K562 (cell line): ENCODE measurements at regions not wholly inside any gene's neighbourhood (a gene's known extent, or its start where the extent isn't known, plus 50 kb on each side); places are given as distances from the start of the nearest gene placed in this dataset.

Experiments used
- ATAC-seq: fragments of 200-7000 bp; cut with Tn5 transposase; 3 replicates; pipeline ENCODE4 v1.9.1; 2020; ENCODE audit warnings: moderate library complexity
- BruUV-seq: library from RNA; stranded (reverse); fragments of 400-500 nt; replicated peaks from 2 replicates; lab custom pipeline; 2021; lab: Mats Ljungman, UMichigan
- CTCF ChIA-PET: fragments of 300-600 bp; formaldehyde crosslinking; extraction: SDS; loops from one replicate; lab custom pipeline; 2021; ENCODE audit warnings: low intra/inter-chr PET ratio; lab: Yijun Ruan, JAX
- POLR2A ChIA-PET: fragments of 300-600, 350-650 bp; sonication (Branson Sonifier 250); formaldehyde crosslinking; extraction: SDS; loops from one replicate; lab custom pipeline; 2021; ENCODE audit warnings: antibody characterized with exemption, inconsistent platforms; lab: Yijun Ruan, JAX
- DNase-seq, 4 experiments: peaks; one replicate each; pipeline versions ENCODE4 v3.0.0 to v3.0.0-alpha.2; 2011 to 2018; ENCODE audit warnings: low spot score in 3 of 4, mixed read lengths in 3 of 4; ENCODE audit errors: extremely low read depth in 1 of 4
- FAIRE-seq: peaks from 2 replicates; lab custom pipeline; 2011; peaks lifted over from hg19 to GRCh38; lab: Jason Lieb, UNC
- H2AFZ ChIP-seq: 2 replicates; pipeline ENCODE4 v1.6.0; 2011; ENCODE audit warnings: low read depth, low read length, control low read depth, inconsistent platforms
- H3K27ac ChIP-seq: fragments of 200-600 bp; 3 replicates; pipeline ENCODE4 v1.8.0; 2011; ENCODE audit warnings: low read depth, mild to moderate bottlenecking, control low read depth, inconsistent platforms, low read length, moderate library complexity, mixed read lengths; ENCODE audit errors: extremely low read depth
- H3K27me3 ChIP-seq, 2 experiments: fragments of 300-600 bp in 1 of 2; 2 replicates in 1 of 2; 3 replicates in 1 of 2; pipeline versions ENCODE4 v1.6.0 to v1.8.0; 2011; ENCODE audit warnings: inconsistent platforms in 2 of 2, low read length in 2 of 2, mild to moderate bottlenecking in 1 of 2, mixed read lengths in 1 of 2, moderate library complexity in 1 of 2; ENCODE audit not compliant: control insufficient read depth in 2 of 2, insufficient read depth in 2 of 2
- H3K36me3 ChIP-seq: fragments of 300-600 bp; 3 replicates; pipeline ENCODE4 v1.8.0; 2011; ENCODE audit warnings: mild to moderate bottlenecking, low read length, inconsistent platforms; ENCODE audit not compliant: control insufficient read depth, insufficient read depth
- H3K4me1 ChIP-seq, 2 experiments: fragments of 200-600 bp in 1 of 2; replicated peaks in 1 of 2; 2 replicates in 1 of 2; 3 replicates in 1 of 2; pipeline versions ENCODE4 v1.5.1 to v1.8.0; 2011; ENCODE audit warnings: inconsistent platforms in 2 of 2, low read length in 2 of 2, mild to moderate bottlenecking in 1 of 2, mixed read lengths in 1 of 2, moderate library complexity in 1 of 2; ENCODE audit not compliant: control insufficient read depth in 2 of 2, insufficient read depth in 2 of 2
- H3K4me2 ChIP-seq: 2 replicates; pipeline ENCODE4 v1.6.1; 2011; ENCODE audit warnings: low read length, control low read depth, inconsistent platforms, mixed read lengths; ENCODE audit not compliant: insufficient read depth
- H3K4me3 ChIP-seq: fragments of 200-600 bp; sonication (generic), shearing (Covaris generic); 2 replicates; pipeline ENCODE4 v1.5.1; 2016; ENCODE audit warnings: control low read depth, inconsistent platforms
- H3K79me2 ChIP-seq: fragments of 200-600 bp; 3 replicates; pipeline ENCODE4 v1.8.0; 2011; ENCODE audit warnings: low read length, inconsistent platforms; ENCODE audit not compliant: control insufficient read depth, insufficient read depth
- H3K9ac ChIP-seq, 2 experiments: 2 replicates each; pipeline versions ENCODE4 v1.6.0 to v1.6.1; 2011; ENCODE audit warnings: low read depth in 2 of 2, low read length in 2 of 2, control low read depth in 1 of 2, inconsistent platforms in 1 of 2, mild to moderate bottlenecking in 1 of 2, mixed read lengths in 1 of 2; ENCODE audit not compliant: insufficient read depth in 1 of 2
- H3K9me1 ChIP-seq: one replicate; pipeline ENCODE4 v1.6.0; 2011; ENCODE audit warnings: inconsistent platforms, mild to moderate bottlenecking, low read length, moderate library complexity; ENCODE audit not compliant: control insufficient read depth, insufficient read depth
- H3K9me3 ChIP-seq: replicated peaks from 2 replicates; pipeline ENCODE4 v1.5.1; 2011; ENCODE audit warnings: low read depth, low read length, inconsistent platforms; ENCODE audit not compliant: control insufficient read depth, insufficient read depth
- H4K20me1 ChIP-seq: replicated peaks from 2 replicates; pipeline ENCODE4 v1.6.1; 2011; ENCODE audit warnings: low read length, inconsistent platforms, mixed read lengths; ENCODE audit not compliant: control insufficient read depth, insufficient read depth
- CTCFL ChIP-seq: IDR thresholded peaks from 2 replicates; pipeline ENCODE4 v1.6.1; 2011; ENCODE audit warnings: borderline replicate concordance, low read depth, mild to moderate bottlenecking, moderate library complexity, low read length; ENCODE audit not compliant: insufficient read depth, poor library complexity, severe bottlenecking
- DNMT1 ChIP-seq: fragments of 450-650 bp; IDR thresholded peaks from 2 replicates; pipeline ENCODE4 v1.6.1; 2016; ENCODE audit warnings: antibody characterized with exemption, mild to moderate bottlenecking
- EHMT2 ChIP-seq: fragments of 450-650 bp; IDR thresholded peaks from 2 replicates; pipeline ENCODE4 v1.6.1; 2018; ENCODE audit warnings: antibody characterized with exemption
- NR2C1 ChIP-seq, 2 experiments: fragments of 450-650 bp; IDR thresholded peaks; 2 replicates each; pipeline ENCODE4 v1.6.1; 2017; ENCODE audit warnings: mild to moderate bottlenecking in 2 of 2, antibody characterized with exemption in 1 of 2, inconsistent platforms in 1 of 2, missing compliant biosample characterization in 1 of 2, missing genetic modification characterization in 1 of 2
- PATZ1 ChIP-seq: fragments of 250-450 bp; sonication (Bioruptor Pico); IDR thresholded peaks from 2 replicates; pipeline ENCODE4 v1.5.0; 2020; ENCODE audit warnings: mild to moderate bottlenecking, borderline replicate concordance
- PBX2 ChIP-seq, 2 experiments: IDR thresholded peaks in 1 of 2; conservative IDR thresholded peaks in 1 of 2; 2 replicates each; pipeline ENCODE4 v1.6.1; 2016; ENCODE audit warnings: low read depth in 2 of 2, mild to moderate bottlenecking in 1 of 2, missing compliant biosample characterization in 1 of 2, missing genetic modification characterization in 1 of 2, moderate library complexity in 1 of 2
- PHF20 ChIP-seq: fragments of 450-650 bp; IDR thresholded peaks from 2 replicates; pipeline ENCODE4 v1.6.1; 2018; ENCODE audit not compliant: partially characterized antibody
- RAD21 ChIP-seq, 2 experiments: fragments of 250-450 bp in 1 of 2; fragments of 450-650 bp in 1 of 2; sonication (Bioruptor Pico) in 1 of 2; formaldehyde crosslinking in 1 of 2; IDR thresholded peaks in 1 of 2; conservative IDR thresholded peaks in 1 of 2; 2 replicates each; pipeline versions ENCODE4 v1.4.0 to v1.8.0; 2020 to 2022; ENCODE audit warnings: mild to moderate bottlenecking in 2 of 2, moderate library complexity in 1 of 2
- SMAD1 ChIP-seq: fragments of 150-350 bp; IDR thresholded peaks from 2 replicates; pipeline ENCODE4 v1.6.1; 2014; ENCODE audit warnings: low read length, low read depth; ENCODE audit not compliant: partially characterized antibody
- TEAD2 ChIP-seq: fragments of 450-650 bp; IDR thresholded peaks from 2 replicates; pipeline ENCODE4 v1.6.1; 2016; ENCODE audit warnings: missing genetic modification characterization, control low read depth, missing compliant biosample characterization
- ZFPM2 ChIP-seq: fragments of 250-450 bp; sonication (Bioruptor Pico); IDR thresholded peaks from 2 replicates; pipeline ENCODE4 v1.5.1; 2022; ENCODE audit warnings: mild to moderate bottlenecking
- ZNF232 ChIP-seq: sonication (generic); formaldehyde crosslinking; IDR thresholded peaks from 2 replicates; pipeline ENCODE4 v1.8.0; 2022; ENCODE audit warnings: mild to moderate bottlenecking, missing genetic modification reagents
- ZNF3 ChIP-seq: fragments of 250-450 bp; sonication (Bioruptor Pico); IDR thresholded peaks from 2 replicates; pipeline ENCODE4 v1.5.0; 2021; ENCODE audit warnings: mild to moderate bottlenecking, moderate library complexity
- ZNF41 ChIP-seq: fragments of 250-450 bp; sonication (Bioruptor Pico); conservative IDR thresholded peaks from 2 replicates; pipeline ENCODE4 v1.4.0; 2020; ENCODE audit warnings: mild to moderate bottlenecking
- ZNF444 ChIP-seq: fragments of 250-450 bp; sonication (Bioruptor Pico); IDR thresholded peaks from 2 replicates; pipeline ENCODE4 v1.4.0; 2020; ENCODE audit warnings: mild to moderate bottlenecking, moderate library complexity
- ZNF583 ChIP-seq: fragments of 250-450 bp; sonication (Bioruptor Pico); IDR thresholded peaks from 2 replicates; pipeline ENCODE4 v1.4.0; 2020
- in situ Hi-C: fragments of 300-500 bp; cut with MboI; formaldehyde crosslinking; loops from 4 replicates; pipeline ENCODE4 v1.15.0; 2018; ENCODE audit warnings: inconsistent platforms, mixed read lengths
- intact Hi-C: fragments of 100-400 bp; cut with micrococcal nuclease; formaldehyde crosslinking; loops from 2 replicates; pipeline ENCODE4 v1.14.2; 2022

GRCh38 chr7:110529175-110529574, 561.8 kb upstream of the LRRN3 start (continued):
- TF ChIP-seq ZNF232 (no peak), PHF20 (no peak), PBX2 (CRISPR knock-in tag; IDR thresholded peaks at IDR 0.05; ENCODE audit: low read depth) (no peak), PBX2 (tag; conservative IDR thresholded peaks at IDR 0.05; ENCODE audit: low read depth) (no peak), RAD21 (CRISPR knock-in tag; conservative IDR thresholded peaks at IDR 0.05 in 1 of 2, IDR thresholded peaks at IDR 0.05 in 1 of 2) (no peak)

GRCh38 chr7:110531186-110531585, 559.7 kb upstream of the LRRN3 start:
- BruUV-seq, result no TSS peak
- in situ Hi-C loops (no loop called here), intact Hi-C loops (loop anchor here (5.0 kb wide), 1 partner anchor 51 kb away; no protein-coding TSS in a partner anchor)
- FAIRE-seq (no peak), DNase-seq (no peak), ATAC-seq (no peak)
- no peak overlapping the region for H3K27ac ChIP-seq
- no peaks in the 10 kb centered on the region for H3K4me1 ChIP-seq
- H3K36me3 ChIP-seq, result no peaks in the 10 kb centered on the region
- no peaks in the 10 kb centered on the region for H3K27me3 ChIP-seq
- CTCF ChIA-PET, result no interaction called here
- H3K9ac ChIP-seq, result no peak overlapping the region
- H3K79me2 ChIP-seq, result no peaks in the 10 kb centered on the region
- H3K9me3 ChIP-seq, result no peaks in the 10 kb centered on the region
- H3K9me1 ChIP-seq, result no peaks in the 10 kb centered on the region
- no peak overlapping the region for H2AFZ ChIP-seq
- no peaks in the 10 kb centered on the region for H4K20me1 ChIP-seq
- POLR2A ChIA-PET, result no interaction called here
- no peak overlapping the region for H3K4me2 ChIP-seq
- no peak overlapping the region for H3K4me3 ChIP-seq
- no peak for TF ChIP-seq PATZ1 (CRISPR knock-in tag)
- TF ChIP-seq SMAD1, result no peak
- TF ChIP-seq EHMT2, result no peak
- no peak for TF ChIP-seq CTCFL
- no peak for TF ChIP-seq DNMT1
- no peak for TF ChIP-seq ZFPM2 (CRISPR knock-in tag)
- TF ChIP-seq ZNF444 (CRISPR knock-in tag), result no peak
- no peak for TF ChIP-seq ZNF3 (CRISPR knock-in tag)
- no peak for TF ChIP-seq NR2C1 (IDR thresholded peaks at IDR 0.05)
- no peak for TF ChIP-seq NR2C1 (tag; IDR thresholded peaks at IDR 0.05)
- TF ChIP-seq ZNF583 (CRISPR knock-in tag), result no peak
- no peak for TF ChIP-seq ZNF41 (CRISPR knock-in tag)
- TF ChIP-seq TEAD2 (tag), result no peak
